Bronchial epithelial cell (primary cell): ENCODE measurements at regions not wholly inside any gene's neighbourhood (a gene's known extent, or its start where the extent isn't known, plus 50 kb on each side); places are given as distances from the start of the nearest gene placed in this dataset.

ENCODE experiments used
- DNase-seq: peaks from one replicate; pipeline ENCODE4 v3.0.0-alpha.2; 2010; ENCODE audit warnings: low read depth
- FAIRE-seq: peaks from 2 replicates; lab custom pipeline; 2011; peaks lifted over from hg19 to GRCh38; lab: Jason Lieb, UNC
- H3K27me3 ChIP-seq: 2 replicates; pipeline ENCODE4 v1.5.1; 2011; ENCODE audit warnings: low read length; ENCODE audit not compliant: control insufficient read depth, insufficient read depth
- H3K36me3 ChIP-seq: 2 replicates; pipeline ENCODE4 v1.5.1; 2011; ENCODE audit warnings: low read length; ENCODE audit not compliant: control insufficient read depth, insufficient read depth
- H3K4me3 ChIP-seq: 2 replicates; pipeline ENCODE4 v1.5.1; 2011; ENCODE audit warnings: mild to moderate bottlenecking, low read depth, low read length, control low read depth
- CTCF ChIP-seq: IDR thresholded peaks from 2 replicates; pipeline ENCODE4 v1.5.1; 2011; ENCODE audit warnings: mild to moderate bottlenecking, moderate library complexity, low read length, control low read depth, inconsistent platforms; ENCODE audit not compliant: insufficient read depth, severe bottlenecking

GRCh38 chr7:12761691-12762090 is 74.3 kb downstream of the ARL4A start:
- FAIRE-seq (no peak), DNase-seq (no peak)
- TF ChIP-seq CTCF = no peak
- Histone ChIP-seq H3K27me3 (no peaks in the 10 kb centered on the region), H3K36me3 (no peaks in the 10 kb centered on the region), H3K4me3 (no peak overlapping the region)

- DNase-seq (no peak), FAIRE-seq (no peak)
- TF ChIP-seq CTCF = no peak
- H3K36me3 ChIP-seq = no peaks in the 10 kb centered on the region
- no peaks in the 10 kb centered on the region for H3K27me3 ChIP-seq
- H3K4me3 ChIP-seq = no peak overlapping the region
These were observed 77.0 kb downstream of the ARL4A start for GRCh38 chr7:12764458-12764891.

- no peak for TF ChIP-seq CTCF
These were observed 78.1 kb downstream of the ARL4A start for GRCh38 chr7:12765431-12766100.

GRCh38 chr7:12766416-12766815 is 79.0 kb downstream of the ARL4A start:
- FAIRE-seq (no peak), DNase-seq (no peak)
- Histone ChIP-seq H3K36me3 (no peaks in the 10 kb centered on the region), H3K27me3 (no peaks in the 10 kb centered on the region), H3K4me3 (no peak overlapping the region)
- no peak for TF ChIP-seq CTCF

More at GRCh38 chr7:12765431-12766100, 78.1 kb downstream of the ARL4A start:
- Histone ChIP-seq H3K4me3 (no peak overlapping the region), H3K27me3 (no peaks in the 10 kb centered on the region), H3K36me3 (no peaks in the 10 kb centered on the region)
- DNase-seq (no peak), FAIRE-seq (no peak)

- FAIRE-seq (no peak), DNase-seq (no peak)
- no peaks in the 10 kb centered on the region for H3K36me3 ChIP-seq
- TF ChIP-seq CTCF = no peak
- H3K27me3 ChIP-seq = no peaks in the 10 kb centered on the region
- H3K4me3 ChIP-seq = no peak overlapping the region
These were observed 81.5 kb downstream of the ARL4A start for GRCh38 chr7:12768948-12769347.

GRCh38 chr7:12769444-12769843 is 82.0 kb downstream of the ARL4A start:
- no peak for FAIRE-seq
- peak; percentile 36 for DNase-seq
- TF ChIP-seq CTCF = no peak
- no peaks in the 10 kb centered on the region for H3K36me3 ChIP-seq
- no peak overlapping the region for H3K4me3 ChIP-seq
- no peaks in the 10 kb centered on the region for H3K27me3 ChIP-seq
